ENCODE measurements at regions not wholly inside any gene's neighbourhood (a gene's known extent, or its start where the extent isn't known, plus 50 kb on each side); places are given as distances from the start of the nearest gene placed in this dataset.

GRCh38 chr17:54662978-54663876 lies 237.4 kb upstream of the TOM1L1 start:
- TF ChIP-seq POLR2A (IDR thresholded peaks at IDR 0.05; ENCODE audit: borderline replicate concordance, extremely low read depth, insufficient read depth, insufficient read length) (no peak), CTCF (IDR thresholded peaks at IDR 0.05 in 2 of 3, conservative IDR thresholded peaks at IDR 0.05 in 1 of 3; ENCODE audit: borderline replicate concordance in 1 of 3, insufficient read depth in 1 of 3, low read depth in 2 of 3, low read length in 2 of 3) (no peak), EZH2 (IDR thresholded peaks at IDR 0.05) (no peak), MAX (IDR thresholded peaks at IDR 0.05) (no peak), SRF (IDR thresholded peaks at IDR 0.05; ENCODE audit: low read depth) (no peak), RAD21 (IDR thresholded peaks at IDR 0.05; ENCODE audit: low read depth) (no peak), POLR2AphosphoS5 (IDR thresholded peaks at IDR 0.05; ENCODE audit: low read depth, low read length) (no peak), CEBPB (IDR thresholded peaks at IDR 0.05; ENCODE audit: low read depth) (no peak), ZNF274 (IDR thresholded peaks at IDR 0.05; ENCODE audit: low read depth, low read length) (no peak), REST (IDR thresholded peaks at IDR 0.05; ENCODE audit: low read depth) (no peak)
